ENCODE measurements at regions not wholly inside any gene's neighbourhood (a gene's known extent, or its start where the extent isn't known, plus 50 kb on each side); places are given as distances from the start of the nearest gene placed in this dataset.
A peak's percentile ranks its signal among the peaks of the same experiment; 100 is the strongest.
"Not testable (repeated sequence)": the region's sequence is repeated elsewhere in the genome, so short reads cannot be mapped to it uniquely, and the experiment has no call there.

DNA sequence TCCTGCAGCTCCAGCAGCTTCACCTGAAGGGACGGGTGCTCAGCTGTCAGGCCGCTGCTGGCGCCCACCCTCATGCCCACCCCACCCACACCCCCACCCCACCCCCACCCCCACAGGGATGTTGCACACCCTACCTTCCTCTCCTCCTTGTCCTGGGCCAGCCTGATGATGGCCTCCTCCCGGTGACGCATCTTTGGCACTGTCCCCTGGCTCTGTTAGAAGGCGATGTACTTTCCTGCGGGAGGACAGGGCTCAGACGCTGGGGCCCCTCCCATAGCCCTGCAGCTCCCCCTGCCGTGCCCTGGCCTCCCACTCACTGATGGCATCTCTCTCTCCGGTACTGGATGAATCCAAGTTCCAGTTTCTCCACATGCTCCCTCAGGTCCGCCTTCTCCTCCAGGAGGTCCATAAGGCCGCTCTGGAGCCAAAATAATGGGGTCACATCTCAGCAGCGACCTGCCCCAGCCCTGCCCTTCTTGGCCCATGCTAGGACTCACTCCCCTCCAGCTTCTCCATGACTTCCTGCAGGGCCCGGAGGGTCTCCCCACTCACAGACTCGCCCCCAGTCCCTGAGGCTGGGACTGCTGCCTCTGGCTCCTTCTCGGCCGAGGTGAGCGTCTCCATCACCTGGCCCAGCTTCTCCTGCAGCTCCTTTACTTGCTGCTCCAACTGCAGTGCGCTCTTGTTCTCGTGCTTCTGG is 55.2 kb downstream of the GOLGA8B start:
- DNase-seq; in situ Hi-C loops (cut with HindIII; ENCODE audit: low pct_ligation_motif_present, low sequenced_read_pairs); H3K4me3 ChIP-seq (ENCODE audit: low read depth, low read length); H3K36me3 ChIP-seq (replicated peaks); H3K27me3 ChIP-seq (replicated peaks); H3K27ac ChIP-seq: not testable (repeated sequence)

DNA sequence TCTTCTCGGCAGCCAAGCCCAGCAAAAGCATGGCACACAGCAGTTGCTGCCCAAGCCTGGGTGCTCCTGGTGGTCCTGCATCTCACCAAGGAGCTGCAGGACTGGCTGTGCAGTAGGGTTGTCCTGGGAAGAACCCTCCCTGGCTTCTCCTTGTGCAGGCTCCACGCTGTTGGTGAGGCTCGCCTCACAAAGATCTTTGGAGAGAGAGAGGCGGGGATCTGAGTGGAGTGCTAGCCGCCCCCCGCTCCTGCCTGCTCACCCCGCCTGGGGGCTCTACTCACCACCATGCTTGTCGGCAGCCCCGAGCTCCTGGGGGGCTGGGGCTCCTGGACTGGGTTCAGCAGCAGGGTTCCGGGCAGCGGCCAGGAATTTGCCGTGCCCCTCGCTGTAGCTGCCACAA is 55.8 kb downstream of the GOLGA8B start:
- H3K4me3 ChIP-seq (ENCODE audit: low read depth, low read length); H3K27ac ChIP-seq; in situ Hi-C loops (cut with HindIII; ENCODE audit: low pct_ligation_motif_present, low sequenced_read_pairs); H3K36me3 ChIP-seq (replicated peaks); H3K27me3 ChIP-seq (replicated peaks); DNase-seq: not testable (repeated sequence)

DNA sequence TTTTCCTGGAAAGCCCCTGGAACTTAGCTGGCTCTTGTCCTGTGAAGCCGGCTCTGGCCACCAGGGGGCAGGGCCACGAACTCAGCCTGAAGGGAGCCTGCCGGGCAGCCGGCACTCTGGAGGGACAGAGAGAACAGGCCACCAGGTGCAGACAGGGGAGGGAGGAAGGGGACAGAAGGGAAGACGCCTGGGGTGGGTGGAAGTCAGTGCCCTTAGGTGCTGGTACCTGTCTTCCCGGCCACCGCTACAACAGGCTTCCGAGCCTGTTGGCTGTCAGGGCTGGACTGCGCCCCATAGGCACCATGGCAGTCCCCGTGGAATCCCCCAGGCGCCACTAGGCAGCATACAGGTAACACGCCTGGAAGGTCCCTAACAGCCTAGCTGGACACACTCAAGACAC is 59.6 kb downstream of the GOLGA8B start:
- DNase-seq; H3K27ac ChIP-seq; H3K4me3 ChIP-seq (ENCODE audit: low read depth, low read length); in situ Hi-C loops (cut with HindIII; ENCODE audit: low pct_ligation_motif_present, low sequenced_read_pairs); H3K27me3 ChIP-seq (replicated peaks); H3K36me3 ChIP-seq (replicated peaks): not testable (repeated sequence)

- H3K27ac ChIP-seq; DNase-seq; H3K27me3 ChIP-seq (replicated peaks); H3K36me3 ChIP-seq (replicated peaks); in situ Hi-C loops (cut with HindIII; ENCODE audit: low pct_ligation_motif_present, low sequenced_read_pairs); H3K4me3 ChIP-seq (ENCODE audit: low read depth, low read length): not testable (repeated sequence)
Observed at GRCh38 chr15:34522601-34523000, 60.9 kb downstream of the GOLGA8B start.

DNA sequence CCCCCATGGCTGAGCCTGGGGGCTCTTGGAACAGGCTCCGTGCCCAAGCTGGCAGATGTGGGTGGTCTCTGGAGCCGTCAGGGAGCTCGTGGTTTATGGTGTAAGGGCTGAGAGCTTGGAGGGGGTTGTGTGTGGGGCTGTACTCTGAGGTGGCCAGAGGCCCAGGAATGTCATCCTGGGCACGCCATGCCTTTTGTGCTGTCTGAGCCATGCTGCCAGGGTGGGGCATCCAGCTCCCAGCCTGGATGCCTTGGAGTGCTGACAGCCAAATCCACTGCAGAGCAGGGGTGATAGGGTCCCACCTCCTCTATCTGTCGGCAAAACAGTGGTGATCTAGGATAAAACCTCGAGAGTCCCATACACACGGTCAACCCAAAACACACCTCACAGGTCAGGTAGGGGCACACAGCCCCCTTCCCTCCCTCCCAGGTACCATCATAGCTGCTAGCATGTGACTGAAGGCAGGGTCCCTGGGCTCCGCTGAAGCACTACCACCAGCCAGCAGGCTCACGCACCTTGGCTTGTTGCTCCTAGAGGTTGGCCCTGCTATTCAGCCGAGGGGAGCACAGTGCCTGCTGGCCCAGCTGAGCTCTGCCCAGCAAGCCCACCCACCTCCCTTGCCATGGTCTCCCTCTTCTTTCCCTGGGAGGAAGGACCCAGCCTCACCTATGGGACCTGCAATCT is 61.5 kb downstream of the GOLGA8B start:
- in situ Hi-C loops (cut with HindIII; ENCODE audit: low pct_ligation_motif_present, low sequenced_read_pairs); H3K27me3 ChIP-seq (replicated peaks); H3K4me3 ChIP-seq (ENCODE audit: low read depth, low read length); DNase-seq; H3K36me3 ChIP-seq (replicated peaks); H3K27ac ChIP-seq: not testable (repeated sequence)

GRCh38 chr15:34520566-34520965 is 62.9 kb downstream of the GOLGA8B start:
- Histone ChIP-seq H3K27me3 (replicated peaks) (no peaks in the 10 kb centered on the region), H3K27ac (no peak overlapping the region), H3K4me3 (ENCODE audit: low read depth, low read length) (no peak overlapping the region), H3K36me3 (replicated peaks) (no peaks in the 10 kb centered on the region)
- DNase-seq = no peak
- in situ Hi-C loops (cut with HindIII; ENCODE audit: low pct_ligation_motif_present, low sequenced_read_pairs) = no loop called here
- TF ChIP-seq, protein P1, sequence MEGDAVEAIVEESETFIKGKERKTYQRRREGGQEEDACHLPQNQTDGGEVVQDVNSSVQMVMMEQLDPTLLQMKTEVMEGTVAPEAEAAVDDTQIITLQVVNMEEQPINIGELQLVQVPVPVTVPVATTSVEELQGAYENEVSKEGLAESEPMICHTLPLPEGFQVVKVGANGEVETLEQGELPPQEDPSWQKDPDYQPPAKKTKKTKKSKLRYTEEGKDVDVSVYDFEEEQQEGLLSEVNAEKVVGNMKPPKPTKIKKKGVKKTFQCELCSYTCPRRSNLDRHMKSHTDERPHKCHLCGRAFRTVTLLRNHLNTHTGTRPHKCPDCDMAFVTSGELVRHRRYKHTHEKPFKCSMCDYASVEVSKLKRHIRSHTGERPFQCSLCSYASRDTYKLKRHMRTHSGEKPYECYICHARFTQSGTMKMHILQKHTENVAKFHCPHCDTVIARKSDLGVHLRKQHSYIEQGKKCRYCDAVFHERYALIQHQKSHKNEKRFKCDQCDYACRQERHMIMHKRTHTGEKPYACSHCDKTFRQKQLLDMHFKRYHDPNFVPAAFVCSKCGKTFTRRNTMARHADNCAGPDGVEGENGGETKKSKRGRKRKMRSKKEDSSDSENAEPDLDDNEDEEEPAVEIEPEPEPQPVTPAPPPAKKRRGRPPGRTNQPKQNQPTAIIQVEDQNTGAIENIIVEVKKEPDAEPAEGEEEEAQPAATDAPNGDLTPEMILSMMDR (IDR thresholded peaks at IDR 0.05; ENCODE audit: low read depth, low read length, missing control alignments) = no peak

DNA sequence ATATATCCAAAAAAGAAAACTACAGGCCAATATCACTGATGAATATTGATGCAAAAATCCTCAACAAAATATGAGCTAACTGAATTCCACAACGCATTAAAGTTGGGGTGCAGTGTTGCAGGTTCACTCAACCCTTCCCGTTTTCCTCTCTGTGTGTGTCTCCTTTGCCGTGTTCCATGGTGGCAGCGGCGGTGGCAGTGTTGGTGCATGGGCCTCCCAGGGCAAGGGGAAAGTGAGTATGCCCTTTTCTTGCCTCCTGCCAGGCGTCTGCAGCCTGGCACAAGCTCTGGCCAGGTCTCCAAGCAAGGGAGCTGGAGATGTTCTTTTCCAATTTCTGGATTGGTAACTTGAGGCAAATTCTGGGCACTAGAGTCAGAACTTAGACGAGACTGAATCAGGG is 63.4 kb downstream of the GOLGA8B start:
- H3K27ac ChIP-seq; H3K27me3 ChIP-seq (replicated peaks); H3K36me3 ChIP-seq (replicated peaks); in situ Hi-C loops (cut with HindIII; ENCODE audit: low pct_ligation_motif_present, low sequenced_read_pairs); DNase-seq; H3K4me3 ChIP-seq (ENCODE audit: low read depth, low read length): not testable (repeated sequence)

DNA sequence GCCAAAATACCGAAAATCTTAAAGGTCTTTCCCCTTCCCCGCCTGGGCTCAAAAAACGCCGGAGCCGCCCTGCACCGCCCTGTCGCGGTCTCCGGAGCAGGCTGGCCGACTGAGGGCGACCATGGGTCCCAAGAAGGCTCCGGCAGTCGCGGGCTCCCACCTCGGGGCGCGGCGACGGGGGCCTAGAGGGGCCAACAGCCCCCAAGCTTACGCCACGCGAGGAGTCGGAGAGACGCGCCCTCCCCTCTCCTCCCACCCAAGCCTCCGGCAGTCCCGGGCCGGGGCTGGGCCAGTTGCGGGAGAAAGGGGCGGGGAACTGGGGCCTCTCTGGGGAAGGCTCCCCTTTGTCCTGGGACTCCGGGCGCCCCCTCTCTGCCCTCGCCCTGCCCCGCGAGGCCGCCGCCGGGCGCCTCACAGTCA is 69.2 kb downstream of the GOLGA8B start:
- Histone ChIP-seq H3K4me3 (ENCODE audit: low read depth, low read length) (peak overlapping the region; percentile 48), H3K27me3 (replicated peaks) (peaks cover 29% of the 10 kb centered on the region), H3K36me3 (replicated peaks) (no peaks in the 10 kb centered on the region), H3K27ac (no peak overlapping the region)
- no peak for DNase-seq
- in situ Hi-C loops (cut with HindIII; ENCODE audit: low pct_ligation_motif_present, low sequenced_read_pairs) = no loop called here
- TF ChIP-seq, protein P1 (IDR thresholded peaks at IDR 0.05; ENCODE audit: low read depth, low read length, missing control alignments) = no peak

GRCh38 chr15:34512628-34513027 is 70.8 kb downstream of the GOLGA8B start:
- no peak for DNase-seq
- Histone ChIP-seq H3K36me3 (replicated peaks) (no peaks in the 10 kb centered on the region), H3K4me3 (ENCODE audit: low read depth, low read length) (no peak overlapping the region), H3K27ac (no peak overlapping the region), H3K27me3 (replicated peaks) (peaks cover 29% of the 10 kb centered on the region)
- in situ Hi-C loops (cut with HindIII; ENCODE audit: low pct_ligation_motif_present, low sequenced_read_pairs) = no loop called here
- TF ChIP-seq, protein P1 (IDR thresholded peaks at IDR 0.05; ENCODE audit: low read depth, low read length, missing control alignments) = no peak
